ENCODE measurements at regions not wholly inside any gene's neighbourhood (a gene's known extent, or its start where the extent isn't known, plus 50 kb on each side); places are given as distances from the start of the nearest gene placed in this dataset.
"Not testable (repeated sequence)": the region's sequence is repeated elsewhere in the genome, so short reads cannot be mapped to it uniquely, and the experiment has no call there.

DNA sequence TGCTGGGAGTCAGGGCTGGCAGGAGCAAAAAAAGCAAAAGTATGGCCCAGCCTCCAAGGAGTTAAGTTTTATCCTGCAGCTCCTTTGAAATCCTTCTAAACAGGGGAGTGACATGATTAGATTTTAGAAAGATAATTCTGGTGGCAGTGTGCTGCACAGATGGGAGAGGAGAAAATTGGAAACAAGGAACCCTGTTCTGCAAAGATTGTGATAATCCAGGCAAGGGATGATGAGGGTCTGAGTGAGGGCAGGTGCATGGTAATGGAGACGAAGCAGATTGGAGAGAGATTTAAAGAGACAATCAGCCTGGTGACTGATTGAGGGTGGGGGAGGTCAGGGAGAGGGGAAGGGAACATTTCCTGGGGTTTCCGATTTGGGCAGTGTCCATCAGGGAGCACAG is 444.7 kb upstream of the PODXL start:
- DNase-seq (ENCODE audit: low spot score in 2 of 2), result no peak
- intact Hi-C loops (cut with DNase I), result no loop called here
- Histone ChIP-seq H3K9me3 (no peaks in the 10 kb centered on the region), H3K27ac (no peak overlapping the region), H3K36me3 (no peaks in the 10 kb centered on the region), H3K27me3 (no peaks in the 10 kb centered on the region), H3K4me1 (no peaks in the 10 kb centered on the region), H3K4me3 (no peak overlapping the region)
- TF ChIP-seq, protein P1, sequence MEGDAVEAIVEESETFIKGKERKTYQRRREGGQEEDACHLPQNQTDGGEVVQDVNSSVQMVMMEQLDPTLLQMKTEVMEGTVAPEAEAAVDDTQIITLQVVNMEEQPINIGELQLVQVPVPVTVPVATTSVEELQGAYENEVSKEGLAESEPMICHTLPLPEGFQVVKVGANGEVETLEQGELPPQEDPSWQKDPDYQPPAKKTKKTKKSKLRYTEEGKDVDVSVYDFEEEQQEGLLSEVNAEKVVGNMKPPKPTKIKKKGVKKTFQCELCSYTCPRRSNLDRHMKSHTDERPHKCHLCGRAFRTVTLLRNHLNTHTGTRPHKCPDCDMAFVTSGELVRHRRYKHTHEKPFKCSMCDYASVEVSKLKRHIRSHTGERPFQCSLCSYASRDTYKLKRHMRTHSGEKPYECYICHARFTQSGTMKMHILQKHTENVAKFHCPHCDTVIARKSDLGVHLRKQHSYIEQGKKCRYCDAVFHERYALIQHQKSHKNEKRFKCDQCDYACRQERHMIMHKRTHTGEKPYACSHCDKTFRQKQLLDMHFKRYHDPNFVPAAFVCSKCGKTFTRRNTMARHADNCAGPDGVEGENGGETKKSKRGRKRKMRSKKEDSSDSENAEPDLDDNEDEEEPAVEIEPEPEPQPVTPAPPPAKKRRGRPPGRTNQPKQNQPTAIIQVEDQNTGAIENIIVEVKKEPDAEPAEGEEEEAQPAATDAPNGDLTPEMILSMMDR (IDR thresholded peaks at IDR 0.05), result no peak

DNA sequence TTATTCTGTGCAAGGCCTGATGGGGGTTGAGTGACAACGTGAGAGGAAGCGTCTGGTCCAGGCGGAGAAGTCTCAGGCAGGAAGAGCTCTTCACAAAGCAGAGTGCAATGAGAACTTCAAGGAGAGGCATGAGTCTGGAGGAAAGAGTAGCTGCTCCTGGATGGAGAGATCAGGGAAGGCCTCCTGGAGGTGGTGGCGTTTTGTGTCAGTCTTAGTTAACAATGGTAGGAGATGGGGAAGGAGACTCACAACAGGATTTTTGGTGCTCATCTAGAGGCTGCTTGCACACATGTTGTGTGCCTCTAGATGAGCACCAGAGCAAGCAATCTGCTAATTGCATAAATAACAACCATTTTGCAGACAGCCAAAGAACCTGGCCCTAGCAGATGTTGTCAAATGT is 442.8 kb upstream of the PODXL start:
- no peaks in the 10 kb centered on the region for H3K4me1 ChIP-seq
- H3K9me3 ChIP-seq, result no peaks in the 10 kb centered on the region
- intact Hi-C loops (cut with DNase I), result no loop called here
- no peak overlapping the region for H3K4me3 ChIP-seq
- H3K36me3 ChIP-seq, result no peaks in the 10 kb centered on the region
- TF ChIP-seq, protein P1 (IDR thresholded peaks at IDR 0.05), result no peak
- DNase-seq (ENCODE audit: low spot score in 2 of 2), result no peak
- H3K27me3 ChIP-seq, result no peaks in the 10 kb centered on the region
- no peak overlapping the region for H3K27ac ChIP-seq

DNA sequence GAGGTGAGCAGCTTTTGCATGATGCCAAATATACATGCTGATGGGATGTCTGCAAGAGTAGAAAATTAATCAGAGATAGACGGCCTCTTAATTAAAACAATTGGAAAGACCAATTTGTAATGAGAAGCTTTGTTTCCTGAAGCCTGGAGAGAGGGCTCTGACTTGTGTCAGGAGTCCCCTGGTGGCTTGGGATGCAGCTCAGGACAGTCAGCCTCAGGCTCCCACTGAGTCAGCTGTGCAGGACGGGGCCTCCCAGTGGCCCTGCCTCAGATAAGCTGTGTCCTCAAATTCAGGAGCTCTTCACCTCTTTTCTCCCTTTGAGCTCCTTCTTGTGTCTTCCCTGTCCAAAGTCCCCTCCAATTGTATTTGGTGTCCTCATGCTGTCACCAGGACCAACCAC is 438.9 kb upstream of the PODXL start:
- intact Hi-C loops (cut with DNase I), result no loop called here
- no peak overlapping the region for H3K4me3 ChIP-seq
- no peak for DNase-seq (ENCODE audit: low spot score in 2 of 2)
- H3K9me3 ChIP-seq, result no peaks in the 10 kb centered on the region
- no peaks in the 10 kb centered on the region for H3K4me1 ChIP-seq
- no peak overlapping the region for H3K27ac ChIP-seq
- H3K36me3 ChIP-seq, result no peaks in the 10 kb centered on the region
- no peaks in the 10 kb centered on the region for H3K27me3 ChIP-seq
- TF ChIP-seq, protein P1 (IDR thresholded peaks at IDR 0.05), result no peak

DNA sequence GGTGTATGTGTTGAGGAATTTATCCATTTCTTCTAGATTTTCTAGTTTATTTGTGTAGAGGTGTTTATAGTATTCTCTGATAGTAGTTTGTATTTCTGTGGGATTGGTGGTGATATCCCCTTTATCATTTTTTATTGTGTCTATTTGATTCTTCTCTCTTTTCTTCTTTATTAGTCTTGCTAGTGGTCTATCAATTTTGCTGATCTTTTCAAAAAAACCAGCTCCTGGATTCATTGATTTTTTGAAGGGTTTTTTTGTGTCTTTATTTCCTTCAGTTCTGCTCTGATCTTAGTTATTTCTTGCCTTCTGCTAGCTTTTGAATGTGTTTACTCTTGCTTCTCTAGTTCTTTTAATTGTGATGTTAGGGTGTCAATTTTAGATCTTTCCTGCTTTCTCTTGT is 424.6 kb upstream of the PODXL start:
- intact Hi-C loops (cut with DNase I), result not testable (repeated sequence)

DNA sequence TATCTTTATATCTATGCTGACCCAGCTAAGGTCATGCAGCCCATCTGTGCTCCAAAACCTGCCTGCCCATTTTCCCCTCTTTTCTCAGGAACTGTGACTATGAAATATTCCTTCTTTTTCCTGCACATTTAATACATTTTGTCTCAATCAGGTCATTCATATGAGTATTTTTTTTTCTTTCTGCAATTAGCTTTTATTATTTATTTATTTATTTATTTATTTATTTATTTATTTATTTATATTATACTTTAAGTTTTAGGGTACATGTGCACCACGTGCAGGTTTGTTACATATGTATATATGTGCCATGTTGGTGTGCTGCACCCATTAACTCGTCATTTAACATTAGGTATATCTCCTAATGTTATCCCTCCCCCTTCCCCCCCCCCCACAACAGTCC is 421.7 kb upstream of the PODXL start:
- H3K4me1 ChIP-seq; intact Hi-C loops (cut with DNase I); DNase-seq (ENCODE audit: low spot score in 2 of 2); H3K27me3 ChIP-seq; H3K9me3 ChIP-seq; H3K27ac ChIP-seq; H3K36me3 ChIP-seq; H3K4me3 ChIP-seq: not testable (repeated sequence)

More for the DNA sequence above, 424.6 kb upstream of the PODXL start:
- not testable (repeated sequence) for H3K36me3 ChIP-seq; H3K27ac ChIP-seq; H3K9me3 ChIP-seq; H3K27me3 ChIP-seq; H3K4me3 ChIP-seq; H3K4me1 ChIP-seq; DNase-seq (ENCODE audit: low spot score in 2 of 2)

DNA sequence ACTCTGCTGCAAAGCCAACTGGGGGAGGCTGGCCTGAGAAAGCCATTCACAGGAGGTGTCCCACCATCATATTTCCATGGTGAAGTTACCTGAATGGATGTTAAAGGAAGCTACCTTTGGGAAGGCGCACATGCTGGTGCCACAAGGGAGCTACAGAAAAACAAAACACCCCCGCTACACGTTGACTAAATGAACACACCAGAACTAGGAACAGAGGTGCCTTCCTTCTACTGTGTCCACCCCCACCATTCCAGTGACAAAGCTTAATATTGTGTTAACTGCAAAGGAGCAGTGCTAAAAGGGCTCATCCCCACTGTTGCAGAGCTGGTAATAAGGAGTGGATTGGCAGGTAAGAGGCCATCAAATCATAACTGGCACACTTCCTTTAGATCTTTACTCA is 420.0 kb upstream of the PODXL start:
- Histone ChIP-seq H3K9me3 (no peaks in the 10 kb centered on the region), H3K27me3 (no peaks in the 10 kb centered on the region), H3K4me1 (no peaks in the 10 kb centered on the region), H3K27ac (no peak overlapping the region), H3K36me3 (no peaks in the 10 kb centered on the region), H3K4me3 (no peak overlapping the region)
- intact Hi-C loops (cut with DNase I), result no loop called here
- TF ChIP-seq, protein P1 (IDR thresholded peaks at IDR 0.05), result no peak
- no peak for DNase-seq (ENCODE audit: low spot score in 2 of 2)

DNA sequence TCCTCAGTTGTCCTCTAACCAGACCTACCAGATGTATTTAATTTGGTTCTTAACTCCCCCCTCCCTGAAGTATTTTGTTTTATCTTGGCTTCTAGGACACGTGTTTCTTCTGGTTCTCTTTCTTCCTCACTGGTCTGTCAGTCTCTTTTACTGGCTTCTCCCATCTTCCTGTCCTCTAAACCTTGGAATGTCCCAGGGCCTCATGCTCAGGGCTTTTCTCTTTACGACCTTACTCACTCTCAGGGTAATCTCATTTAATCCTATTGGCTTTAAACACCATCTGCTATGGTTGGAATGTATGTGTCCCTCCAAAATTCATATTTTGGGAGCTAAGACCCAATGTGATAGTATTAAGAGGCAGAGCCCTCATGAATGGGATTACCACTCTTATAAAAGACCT is 418.2 kb upstream of the PODXL start:
- Histone ChIP-seq H3K36me3 (no peaks in the 10 kb centered on the region), H3K27me3 (no peaks in the 10 kb centered on the region), H3K27ac (no peak overlapping the region), H3K4me3 (no peak overlapping the region), H3K9me3 (no peaks in the 10 kb centered on the region), H3K4me1 (no peaks in the 10 kb centered on the region)
- DNase-seq (ENCODE audit: low spot score in 2 of 2), result no peak
- TF ChIP-seq, protein P1 (IDR thresholded peaks at IDR 0.05), result no peak
- intact Hi-C loops (cut with DNase I), result no loop called here
